HepG2 (cell line): ENCODE measurements at regions not wholly inside any gene's neighbourhood (a gene's known extent, or its start where the extent isn't known, plus 50 kb on each side); places are given as distances from the start of the nearest gene placed in this dataset.

Source experiments
- ATAC-seq: fragments of 200-7000 bp; cut with Tn5 transposase; 3 replicates; pipeline ENCODE4 v1.9.1; 2020; ENCODE audit warnings: mild to moderate bottlenecking, moderate library complexity
- BruUV-seq: library from RNA; stranded (reverse); fragments of 400-500 nt; replicated peaks from 2 replicates; lab custom pipeline; 2021; lab: Mats Ljungman, UMichigan
- CTCF ChIA-PET: fragments of 300-600 bp; formaldehyde crosslinking; extraction: SDS; loops from one replicate; lab custom pipeline; 2021; ENCODE audit warnings: low total read pairs, inconsistent platforms, low intra/inter-chr PET ratio; lab: Yijun Ruan, JAX
- POLR2A ChIA-PET: fragments of 350-600 bp; sonication (Branson Sonifier 250); formaldehyde crosslinking; loops from one replicate; lab custom pipeline; 2020; ENCODE audit warnings: antibody characterized with exemption, inconsistent platforms; lab: Yijun Ruan, JAX
- DNase-seq: peaks from one replicate; pipeline ENCODE4 v3.0.0-alpha.2; 2015; ENCODE audit warnings: low spot score
- FAIRE-seq: peaks from 3 replicates; lab custom pipeline; 2011; peaks lifted over from hg19 to GRCh38; lab: Jason Lieb, UNC
- H2AFZ ChIP-seq: one replicate; pipeline ENCODE4 v1.6.1; 2011; ENCODE audit warnings: low read length, inconsistent platforms
- H3K27ac ChIP-seq: fragments of 300-600 bp; 3 replicates; pipeline ENCODE4 v1.8.0; 2011; ENCODE audit warnings: mixed run types, mild to moderate bottlenecking, mixed read lengths, low read length, inconsistent platforms; ENCODE audit not compliant: insufficient read depth; ENCODE audit errors: extremely low read length
- H3K27me3 ChIP-seq, 2 experiments: fragments of 200-600 bp in 1 of 2; 2 replicates in 1 of 2; 3 replicates in 1 of 2; pipeline versions ENCODE4 v1.6.0 to v1.8.0; 2011; ENCODE audit warnings: low read length in 2 of 2, mild to moderate bottlenecking in 2 of 2, moderate library complexity in 2 of 2, inconsistent platforms in 1 of 2; ENCODE audit not compliant: insufficient read depth in 2 of 2, control insufficient read depth in 1 of 2
- H3K36me3 ChIP-seq, 2 experiments: fragments of 200-600 bp in 1 of 2; replicated peaks in 1 of 2; 2 replicates in 1 of 2; 3 replicates in 1 of 2; pipeline versions ENCODE4 v1.5.1 to v1.8.0; 2011; ENCODE audit warnings: low read length in 2 of 2, inconsistent platforms in 1 of 2; ENCODE audit not compliant: insufficient read depth in 2 of 2, control insufficient read depth in 1 of 2
- H3K4me1 ChIP-seq: 2 replicates; pipeline ENCODE4 v1.5.1; 2012; ENCODE audit warnings: low read length, inconsistent platforms; ENCODE audit not compliant: insufficient read depth
- H3K4me2 ChIP-seq: 2 replicates; pipeline ENCODE4 v1.6.0; 2011; ENCODE audit warnings: low read depth, low read length, inconsistent platforms
- H3K4me3 ChIP-seq, 3 experiments: fragments of 200-600 bp in 1 of 3; sonication (generic), shearing (Covaris generic) in 1 of 3; replicated peaks in 1 of 3; 2 replicates each; pipeline ENCODE4 v1.5.1; 2011 to 2016; ENCODE audit warnings: low read length in 3 of 3, inconsistent platforms in 2 of 3, low read depth in 2 of 3, mild to moderate bottlenecking in 2 of 3, control low read depth in 1 of 3, mixed read lengths in 1 of 3; ENCODE audit not compliant: insufficient read depth in 1 of 3
- H3K79me2 ChIP-seq: one replicate; pipeline ENCODE4 v1.6.1; 2011; ENCODE audit warnings: low read length, inconsistent platforms; ENCODE audit not compliant: insufficient read depth
- H3K9ac ChIP-seq: 2 replicates; pipeline ENCODE4 v1.6.0; 2011; ENCODE audit warnings: mild to moderate bottlenecking, low read depth, low read length, inconsistent platforms; ENCODE audit not compliant: insufficient read depth
- H3K9me3 ChIP-seq: 2 replicates; pipeline ENCODE4 v1.5.1; 2012; ENCODE audit warnings: mild to moderate bottlenecking, low read length
- H4K20me1 ChIP-seq: 2 replicates; pipeline ENCODE4 v1.6.0; 2011; ENCODE audit warnings: inconsistent platforms, mild to moderate bottlenecking, low read length, moderate library complexity; ENCODE audit not compliant: insufficient read depth
- CBX2 ChIP-seq, 2 experiments: fragments of 200-600 bp in 1 of 2; sonication (generic); formaldehyde crosslinking in 1 of 2; IDR thresholded peaks; 2 replicates each; pipeline versions ENCODE4 v1.7.0 to v1.8.1; 2018 to 2022; ENCODE audit warnings: low read depth in 2 of 2, low read length in 1 of 2, mild to moderate bottlenecking in 1 of 2, missing genetic modification reagents in 1 of 2
- DBP ChIP-seq: sonication (generic); formaldehyde crosslinking; IDR thresholded peaks from 2 replicates; pipeline ENCODE4 v1.4.0; 2020; ENCODE audit warnings: missing genetic modification reagents; ENCODE audit errors: not compliant biosample characterization
- ELK4 ChIP-seq: sonication (generic); formaldehyde crosslinking; IDR thresholded peaks from 2 replicates; pipeline ENCODE4 v1.9.0; 2021; ENCODE audit warnings: missing genetic modification reagents, borderline replicate concordance
- KLF13 ChIP-seq: sonication (generic); formaldehyde crosslinking; IDR thresholded peaks from 2 replicates; pipeline ENCODE4 v1.4.0; 2020; ENCODE audit warnings: mild to moderate bottlenecking, missing genetic modification reagents
- MEF2D ChIP-seq: sonication (generic); formaldehyde crosslinking; IDR thresholded peaks from 2 replicates; pipeline ENCODE4 v1.5.1; 2020; ENCODE audit warnings: mild to moderate bottlenecking, missing genetic modification reagents
- MIER2 ChIP-seq: IDR thresholded peaks from 2 replicates; pipeline ENCODE4 v1.6.1; 2016; ENCODE audit warnings: missing biosample characterization, missing genetic modification reagents
- PAWR ChIP-seq: sonication (generic); formaldehyde crosslinking; IDR thresholded peaks from 2 replicates; pipeline ENCODE4 v1.4.0; 2020; ENCODE audit warnings: missing genetic modification reagents, mild to moderate bottlenecking, borderline replicate concordance
- POGK ChIP-seq: sonication (generic); formaldehyde crosslinking; conservative IDR thresholded peaks from 2 replicates; pipeline ENCODE4 v1.8.0; 2022; ENCODE audit warnings: mild to moderate bottlenecking, moderate library complexity, missing genetic modification reagents
- STAG1 ChIP-seq: sonication (generic); formaldehyde crosslinking; IDR thresholded peaks from 2 replicates; pipeline ENCODE4 v1.4.0; 2020; ENCODE audit warnings: missing genetic modification reagents
- TEAD2 ChIP-seq: sonication (generic); formaldehyde crosslinking; IDR thresholded peaks from 2 replicates; pipeline ENCODE4 v1.9.0; 2021; ENCODE audit warnings: missing genetic modification reagents
- ZNF33B ChIP-seq: sonication (generic); formaldehyde crosslinking; IDR thresholded peaks from 2 replicates; pipeline ENCODE4 v1.5.1; 2020; ENCODE audit warnings: mild to moderate bottlenecking, missing genetic modification reagents
- ZNF790 ChIP-seq: sonication (generic); formaldehyde crosslinking; IDR thresholded peaks from 2 replicates; pipeline ENCODE4 v1.8.0; 2022; ENCODE audit warnings: missing genetic modification reagents, mild to moderate bottlenecking, borderline replicate concordance
- WGBS: methylation state at CpG from one replicate; pipeline ENCODE4 v1.1.6; 2017; ENCODE audit warnings: low lambda C conversion rate; 5-methylcytosine and 5-hydroxymethylcytosine counted together
- in situ Hi-C: cut with HindIII; loops from 2 replicates; pipeline ENCODE4 v1.10.0; 2017; ENCODE audit warnings: low pct_unique_long_range_greater_than_20kb; ENCODE audit not compliant: extremely low pct_ligation_motif_present
- intact Hi-C: fragments of 100-400 bp; cut with micrococcal nuclease; formaldehyde crosslinking; loops from one replicate; pipeline ENCODE4 v1.10.0; 2022; ENCODE audit not compliant: unreplicated experiment
- TF ChIP-seq, protein P1 (sequence below): fragments of 450-650 bp; IDR thresholded peaks from 2 replicates; pipeline ENCODE4 v1.6.1; 2017; ENCODE audit warnings: mild to moderate bottlenecking
- TF ChIP-seq, protein P2 (sequence below): IDR thresholded peaks from 2 replicates; pipeline ENCODE4 v1.6.1; 2016; ENCODE audit warnings: low read depth, borderline replicate concordance
- TF ChIP-seq, protein P3 (sequence below): IDR thresholded peaks from 2 replicates; pipeline ENCODE4 v1.6.1; 2018; ENCODE audit warnings: missing genetic modification reagents, mild to moderate bottlenecking, missing compliant biosample characterization

DNA sequence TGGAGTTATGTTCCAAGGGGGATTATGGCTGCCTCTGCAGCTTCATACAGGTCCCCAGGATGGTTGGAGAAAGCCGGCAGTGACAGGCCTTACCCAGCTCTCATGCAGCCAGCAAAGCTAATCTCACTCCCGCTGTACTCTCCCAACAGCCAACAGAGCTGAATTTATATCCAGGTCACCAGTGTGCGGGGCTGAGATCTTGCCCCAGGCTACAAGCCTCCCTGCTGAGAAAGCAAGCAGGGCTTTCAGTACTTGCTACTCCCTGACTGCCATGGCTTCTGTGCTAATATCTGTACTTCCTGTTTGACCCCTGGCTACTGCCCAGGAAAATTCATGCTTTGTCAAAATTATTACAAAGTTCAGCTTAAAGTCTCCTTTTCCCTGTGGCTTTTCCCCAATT lies 92.9 kb downstream of the ATP23 start (continued):
- TF ChIP-seq, protein P1, sequence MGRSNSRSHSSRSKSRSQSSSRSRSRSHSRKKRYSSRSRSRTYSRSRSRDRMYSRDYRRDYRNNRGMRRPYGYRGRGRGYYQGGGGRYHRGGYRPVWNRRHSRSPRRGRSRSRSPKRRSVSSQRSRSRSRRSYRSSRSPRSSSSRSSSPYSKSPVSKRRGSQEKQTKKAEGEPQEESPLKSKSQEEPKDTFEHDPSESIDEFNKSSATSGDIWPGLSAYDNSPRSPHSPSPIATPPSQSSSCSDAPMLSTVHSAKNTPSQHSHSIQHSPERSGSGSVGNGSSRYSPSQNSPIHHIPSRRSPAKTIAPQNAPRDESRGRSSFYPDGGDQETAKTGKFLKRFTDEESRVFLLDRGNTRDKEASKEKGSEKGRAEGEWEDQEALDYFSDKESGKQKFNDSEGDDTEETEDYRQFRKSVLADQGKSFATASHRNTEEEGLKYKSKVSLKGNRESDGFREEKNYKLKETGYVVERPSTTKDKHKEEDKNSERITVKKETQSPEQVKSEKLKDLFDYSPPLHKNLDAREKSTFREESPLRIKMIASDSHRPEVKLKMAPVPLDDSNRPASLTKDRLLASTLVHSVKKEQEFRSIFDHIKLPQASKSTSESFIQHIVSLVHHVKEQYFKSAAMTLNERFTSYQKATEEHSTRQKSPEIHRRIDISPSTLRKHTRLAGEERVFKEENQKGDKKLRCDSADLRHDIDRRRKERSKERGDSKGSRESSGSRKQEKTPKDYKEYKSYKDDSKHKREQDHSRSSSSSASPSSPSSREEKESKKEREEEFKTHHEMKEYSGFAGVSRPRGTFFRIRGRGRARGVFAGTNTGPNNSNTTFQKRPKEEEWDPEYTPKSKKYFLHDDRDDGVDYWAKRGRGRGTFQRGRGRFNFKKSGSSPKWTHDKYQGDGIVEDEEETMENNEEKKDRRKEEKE = no peak
- TF ChIP-seq TEAD2 (CRISPR knock-in tag) (no peak), MIER2 (no peak)

DNA sequence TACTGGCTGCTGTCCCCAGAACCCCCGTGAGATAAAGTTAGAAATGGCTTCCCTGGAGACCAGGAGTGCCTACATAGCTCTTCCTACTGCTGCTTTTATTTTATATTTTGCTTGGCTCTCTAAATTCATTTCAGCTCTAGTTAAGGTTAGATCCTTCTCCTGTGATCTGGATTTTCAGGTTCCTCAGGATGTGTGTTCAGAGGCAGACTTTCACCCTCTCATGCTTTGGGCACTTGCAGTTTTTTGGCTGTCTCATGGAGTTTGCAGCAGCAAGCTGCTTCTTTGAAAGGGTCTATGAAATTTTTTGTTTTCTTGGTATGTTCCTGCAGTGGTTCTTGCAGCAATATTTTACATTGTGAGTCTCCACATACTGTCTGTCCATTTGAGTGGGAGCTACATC lies 93.3 kb downstream of the ATP23 start:
- Histone ChIP-seq H3K36me3 (no peaks in the 10 kb centered on the region), H3K4me3 (no peak overlapping the region), H3K27me3 (no peaks in the 10 kb centered on the region; a peak in 1 of 5 replicates), H2AFZ (no peak overlapping the region), H3K4me2 (no peak overlapping the region), H3K79me2 (no peaks in the 10 kb centered on the region), H3K27ac (no peak overlapping the region), H3K9me3 (peaks cover 22% of the 10 kb centered on the region), H3K4me1 (no peaks in the 10 kb centered on the region), H4K20me1 (no peaks in the 10 kb centered on the region), H3K9ac (no peak overlapping the region)
- 0% methylated on average over 1 of the region's 1 CpG for WGBS
- FAIRE-seq (no peak), ATAC-seq (no peak), DNase-seq (no peak)
- intact Hi-C loops (no loop called here), in situ Hi-C loops (no loop called here)
- CTCF ChIA-PET = no interaction called here
- POLR2A ChIA-PET = no interaction called here
- BruUV-seq = no TSS peak
- TF ChIP-seq PAWR (CRISPR knock-in tag) (no peak), STAG1 (CRISPR knock-in tag) (no peak), ELK4 (CRISPR knock-in tag) (no peak), ZNF33B (CRISPR knock-in tag) (no peak), POGK (no peak), KLF13 (CRISPR knock-in tag) (no peak), MEF2D (CRISPR knock-in tag) (no peak), CBX2 (IDR thresholded peaks at IDR 0.05; ENCODE audit: low read depth, low read length) (no peak), CBX2 (CRISPR knock-in tag; IDR thresholded peaks at IDR 0.05; ENCODE audit: low read depth) (no peak), ZNF790 (CRISPR knock-in tag) (no peak), DBP (CRISPR knock-in tag) (no peak)
- TF ChIP-seq, protein P2, sequence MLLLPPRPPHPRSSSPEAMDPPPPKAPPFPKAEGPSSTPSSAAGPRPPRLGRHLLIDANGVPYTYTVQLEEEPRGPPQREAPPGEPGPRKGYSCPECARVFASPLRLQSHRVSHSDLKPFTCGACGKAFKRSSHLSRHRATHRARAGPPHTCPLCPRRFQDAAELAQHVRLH (CRISPR knock-in tag) = no peak
- TF ChIP-seq, protein P3, sequence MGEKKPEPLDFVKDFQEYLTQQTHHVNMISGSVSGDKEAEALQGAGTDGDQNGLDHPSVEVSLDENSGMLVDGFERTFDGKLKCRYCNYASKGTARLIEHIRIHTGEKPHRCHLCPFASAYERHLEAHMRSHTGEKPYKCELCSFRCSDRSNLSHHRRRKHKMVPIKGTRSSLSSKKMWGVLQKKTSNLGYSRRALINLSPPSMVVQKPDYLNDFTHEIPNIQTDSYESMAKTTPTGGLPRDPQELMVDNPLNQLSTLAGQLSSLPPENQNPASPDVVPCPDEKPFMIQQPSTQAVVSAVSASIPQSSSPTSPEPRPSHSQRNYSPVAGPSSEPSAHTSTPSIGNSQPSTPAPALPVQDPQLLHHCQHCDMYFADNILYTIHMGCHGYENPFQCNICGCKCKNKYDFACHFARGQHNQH = no peak
